Natural killer cell (primary cell): ENCODE measurements at regions not wholly inside any gene's neighbourhood (a gene's known extent, or its start where the extent isn't known, plus 50 kb on each side); places are given as distances from the start of the nearest gene placed in this dataset.

Source experiments
- ATAC-seq, 3 donors: fragments of 150-1000 bp in 2 of 3; fragments of 200-7000 bp in 1 of 3; cut with Tn5 transposase; 1 replicate in 1 of 3; 2 replicates in 2 of 3; pipeline ENCODE4 v1.10.0; 2021; ENCODE audit warnings: mild to moderate bottlenecking in 2 of 3, moderate library complexity in 2 of 3
- DNase-seq, 2 donors: peaks; one replicate each; pipeline versions ENCODE4 v3.0.0 to v3.0.0-alpha.2; 2013 to 2021; ENCODE audit warnings: mixed read lengths in 1 of 2
- H3K27ac ChIP-seq: one replicate; pipeline ENCODE4 v1.5.1; 2013; ENCODE audit warnings: mild to moderate bottlenecking, low read length
- H3K27me3 ChIP-seq: one replicate; pipeline ENCODE4 v1.6.1; 2013; ENCODE audit warnings: low read length; ENCODE audit not compliant: control insufficient read depth, insufficient read depth
- H3K36me3 ChIP-seq: one replicate; pipeline ENCODE4 v1.6.1; 2013; ENCODE audit warnings: low read length; ENCODE audit not compliant: control insufficient read depth, insufficient read depth
- H3K4me1 ChIP-seq: one replicate; pipeline ENCODE4 v1.6.1; 2013; ENCODE audit warnings: low read length; ENCODE audit not compliant: control insufficient read depth, insufficient read depth
- H3K4me3 ChIP-seq: one replicate; pipeline ENCODE4 v1.5.1; 2013; ENCODE audit warnings: low read length
- H3K9me3 ChIP-seq: one replicate; pipeline ENCODE4 v1.6.1; 2013; ENCODE audit warnings: low read length; ENCODE audit not compliant: control insufficient read depth, insufficient read depth
- H3K27ac Mint-ChIP-seq, 2 donors: one replicate each; pipeline ENCODE4 v1.8.0; 2022; ENCODE audit warnings: mild to moderate bottlenecking in 2 of 2, mixed read lengths in 2 of 2, moderate library complexity in 1 of 2
- H3K27me3 Mint-ChIP-seq, 2 donors: one replicate each; pipeline ENCODE4 v1.8.0; 2022; ENCODE audit warnings: low read depth in 2 of 2, mixed read lengths in 2 of 2
- H3K36me3 Mint-ChIP-seq: one replicate; pipeline ENCODE4 v1.8.0; 2022; ENCODE audit warnings: mixed read lengths
- H3K4me1 Mint-ChIP-seq, 2 donors: one replicate each; pipeline ENCODE4 v1.8.0; 2022; ENCODE audit warnings: mixed read lengths in 2 of 2
- H3K4me3 Mint-ChIP-seq: one replicate; pipeline ENCODE4 v1.8.0; 2022; ENCODE audit warnings: mild to moderate bottlenecking, moderate library complexity, mixed read lengths
- H3K9me3 Mint-ChIP-seq, 2 donors: one replicate each; pipeline ENCODE4 v1.8.0; 2022; ENCODE audit warnings: mixed read lengths in 2 of 2
- CTCF ChIP-seq: fragments of 200-600 bp; IDR thresholded peaks from one replicate; pipeline ENCODE4 v1.8.0; 2022; ENCODE audit warnings: antibody characterized with exemption
- WGBS: methylation state at CpG from one replicate; pipeline ENCODE4 v1.1.7; 2013; ENCODE audit warnings: missing lambda C conversion rate; ENCODE audit not compliant: insufficient coverage; 5-methylcytosine and 5-hydroxymethylcytosine counted together
- intact Hi-C: fragments of 100-400 bp; cut with micrococcal nuclease; formaldehyde crosslinking; loops from one replicate; pipeline ENCODE4 v1.14.2; 2022

GRCh38 chr13:20340136-20340758 lies 108.1 kb upstream of the GJB6 start:
- TF ChIP-seq CTCF, result no peak
- 87% methylated on average over 11 of the region's 12 CpGs for WGBS
- H3K9me3 ChIP-seq, result no peaks in the 10 kb centered on the region
- H3K27me3 Mint-ChIP-seq, result no peaks in the 10 kb centered on the region
- H3K4me3 Mint-ChIP-seq, result no peak overlapping the region
- no peak for DNase-seq
- no peak overlapping the region for H3K27ac ChIP-seq
- no peaks in the 10 kb centered on the region for H3K9me3 Mint-ChIP-seq
- H3K27ac Mint-ChIP-seq, result no peak overlapping the region
- H3K4me1 Mint-ChIP-seq, result peaks cover 0 to 8% of the 10 kb centered on the region in 2 donors
- ATAC-seq, result no peak
- no peaks in the 10 kb centered on the region for H3K36me3 Mint-ChIP-seq
- intact Hi-C loops, result no loop called here
- no peaks in the 10 kb centered on the region for H3K4me1 ChIP-seq
- no peaks in the 10 kb centered on the region for H3K36me3 ChIP-seq
- H3K27me3 ChIP-seq, result no peaks in the 10 kb centered on the region
- no peak overlapping the region for H3K4me3 ChIP-seq

GRCh38 chr13:20337884-20338551 lies 105.9 kb upstream of the GJB6 start:
- Histone ChIP-seq H3K27ac (no peak overlapping the region), H3K4me3 (no peak overlapping the region), H3K9me3 (no peaks in the 10 kb centered on the region), H3K4me1 (no peaks in the 10 kb centered on the region), H3K36me3 (no peaks in the 10 kb centered on the region), H3K27me3 (no peaks in the 10 kb centered on the region)
- no peak for TF ChIP-seq CTCF
- DNase-seq (no peak), ATAC-seq (no peak)
- WGBS, result 80% methylated on average over 5 of the region's 5 CpGs
- H3K36me3 Mint-ChIP-seq, result no peaks in the 10 kb centered on the region
- no peaks in the 10 kb centered on the region for H3K9me3 Mint-ChIP-seq
- intact Hi-C loops, result no loop called here
- H3K4me3 Mint-ChIP-seq, result no peak overlapping the region
- peaks cover 0 to 8% of the 10 kb centered on the region in 2 donors for H3K4me1 Mint-ChIP-seq
- no peaks in the 10 kb centered on the region for H3K27me3 Mint-ChIP-seq
- H3K27ac Mint-ChIP-seq, result no peak overlapping the region

- Mint-ChIP-seq H3K9me3 (no peaks in the 10 kb centered on the region), H3K4me3 (no peak overlapping the region), H3K4me1 (peaks cover 0 to 8% of the 10 kb centered on the region in 2 donors), H3K27ac (no peak overlapping the region), H3K27me3 (peaks cover 0 to 2% of the 10 kb centered on the region in 2 donors), H3K36me3 (no peaks in the 10 kb centered on the region)
- Histone ChIP-seq H3K4me3 (no peak overlapping the region), H3K36me3 (no peaks in the 10 kb centered on the region), H3K9me3 (no peaks in the 10 kb centered on the region), H3K27ac (no peak overlapping the region), H3K27me3 (no peaks in the 10 kb centered on the region), H3K4me1 (no peaks in the 10 kb centered on the region)
- DNase-seq, result no peak
- intact Hi-C loops, result no loop called here
- no peak for TF ChIP-seq CTCF
- 86% methylated on average over 4 of the region's 4 CpGs for WGBS
- ATAC-seq, result no peak
Measured at GRCh38 chr13:20336761-20337160, 104.6 kb upstream of the GJB6 start.

GRCh38 chr13:20334309-20334708 lies 102.2 kb upstream of the GJB6 start:
- Mint-ChIP-seq H3K27me3 (peaks cover 0 to 5% of the 10 kb centered on the region in 2 donors), H3K27ac (no peak overlapping the region), H3K4me1 (peaks cover 0 to 8% of the 10 kb centered on the region in 2 donors), H3K36me3 (no peaks in the 10 kb centered on the region), H3K4me3 (no peak overlapping the region), H3K9me3 (no peaks in the 10 kb centered on the region)
- DNase-seq, result no peak
- intact Hi-C loops, result no loop called here
- no peak for ATAC-seq
- Histone ChIP-seq H3K27me3 (no peaks in the 10 kb centered on the region), H3K4me1 (no peaks in the 10 kb centered on the region), H3K27ac (no peak overlapping the region), H3K9me3 (no peaks in the 10 kb centered on the region), H3K4me3 (no peak overlapping the region), H3K36me3 (no peaks in the 10 kb centered on the region)
- WGBS, result 82% methylated on average over 6 of the region's 6 CpGs
- TF ChIP-seq CTCF, result no peak
